ENCODE measurements at regions not wholly inside any gene's neighbourhood (a gene's known extent, or its start where the extent isn't known, plus 50 kb on each side); places are given as distances from the start of the nearest gene placed in this dataset.

- Histone ChIP-seq H3K27ac (no peak overlapping the region), H3K27me3 (replicated peaks; ENCODE audit: insufficient read depth) (no peaks in the 10 kb centered on the region), H3K36me3 (no peaks in the 10 kb centered on the region), H3K4me3 (no peak overlapping the region), H3K4me1 (replicated peaks) (no peaks in the 10 kb centered on the region), H3K9me3 (no peaks in the 10 kb centered on the region)
- TF ChIP-seq POLR2A (IDR thresholded peaks at IDR 0.05): no peak
- TF ChIP-seq POLR2AphosphoS5 (IDR thresholded peaks at IDR 0.05): no peak
- no peak for TF ChIP-seq CTCF (IDR thresholded peaks at IDR 0.05)
- WGBS: 85% methylated on average over 1 of the region's 1 CpG
- intact Hi-C loops (cut with DNase I): no loop called here
- no peak for DNase-seq (ENCODE audit: low spot score)
Measured at GRCh38 chr3:110711130-110711832, 360.3 kb upstream of the NECTIN3 start.

- Histone ChIP-seq H3K36me3 (no peaks in the 10 kb centered on the region), H3K9me3 (no peaks in the 10 kb centered on the region), H3K27me3 (replicated peaks; ENCODE audit: insufficient read depth) (no peaks in the 10 kb centered on the region), H3K4me3 (no peak overlapping the region), H3K27ac (no peak overlapping the region), H3K4me1 (replicated peaks) (no peaks in the 10 kb centered on the region)
- intact Hi-C loops (cut with DNase I): no loop called here
- no peak for DNase-seq (ENCODE audit: low spot score)
- TF ChIP-seq POLR2A (IDR thresholded peaks at IDR 0.05) (no peak), CTCF (IDR thresholded peaks at IDR 0.05) (no peak), POLR2AphosphoS5 (IDR thresholded peaks at IDR 0.05) (no peak)
- 74% methylated on average over 2 of the region's 2 CpGs for WGBS
Measured at GRCh38 chr3:110711851-110712516, 359.6 kb upstream of the NECTIN3 start.

- Histone ChIP-seq H3K4me1 (replicated peaks) (no peaks in the 10 kb centered on the region), H3K9me3 (no peaks in the 10 kb centered on the region), H3K36me3 (no peaks in the 10 kb centered on the region), H3K27me3 (replicated peaks; ENCODE audit: insufficient read depth) (no peaks in the 10 kb centered on the region), H3K27ac (no peak overlapping the region), H3K4me3 (no peak overlapping the region)
- TF ChIP-seq CTCF (IDR thresholded peaks at IDR 0.05): no peak
- no peak for TF ChIP-seq POLR2AphosphoS5 (IDR thresholded peaks at IDR 0.05)
- no peak for DNase-seq (ENCODE audit: low spot score)
- intact Hi-C loops (cut with DNase I): no loop called here
- 54% methylated on average over 2 of the region's 2 CpGs for WGBS
Measured at GRCh38 chr3:110727056-110727455, 344.6 kb upstream of the NECTIN3 start.

- TF ChIP-seq POLR2A (IDR thresholded peaks at IDR 0.05) (no peak), CTCF (IDR thresholded peaks at IDR 0.05) (no peak), POLR2AphosphoS5 (IDR thresholded peaks at IDR 0.05) (no peak)
- WGBS: 50% methylated on average over 1 of the region's 1 CpG
- DNase-seq (ENCODE audit: low spot score): no peak
- no peaks in the 10 kb centered on the region for H3K27me3 ChIP-seq (replicated peaks; ENCODE audit: insufficient read depth)
- H3K9me3 ChIP-seq: no peaks in the 10 kb centered on the region
- H3K27ac ChIP-seq: no peak overlapping the region
- H3K4me1 ChIP-seq (replicated peaks): no peaks in the 10 kb centered on the region
- intact Hi-C loops (cut with DNase I): no loop called here
- no peak overlapping the region for H3K4me3 ChIP-seq
- no peaks in the 10 kb centered on the region for H3K36me3 ChIP-seq
Measured at GRCh38 chr3:110731148-110731547, 340.5 kb upstream of the NECTIN3 start.

GRCh38 chr3:110732420-110732819, 339.2 kb upstream of the NECTIN3 start:
- Histone ChIP-seq H3K4me1 (replicated peaks) (no peaks in the 10 kb centered on the region), H3K4me3 (no peak overlapping the region), H3K27ac (no peak overlapping the region), H3K9me3 (no peaks in the 10 kb centered on the region), H3K27me3 (replicated peaks; ENCODE audit: insufficient read depth) (no peaks in the 10 kb centered on the region), H3K36me3 (no peaks in the 10 kb centered on the region)
- intact Hi-C loops (cut with DNase I): no loop called here
- DNase-seq (ENCODE audit: low spot score): no peak
- WGBS: 72% methylated on average over 4 of the region's 4 CpGs
- no peak for TF ChIP-seq POLR2AphosphoS5 (IDR thresholded peaks at IDR 0.05)
- no peak for TF ChIP-seq CTCF (IDR thresholded peaks at IDR 0.05)
- TF ChIP-seq POLR2A (IDR thresholded peaks at IDR 0.05): no peak

Data from prostate gland (tissue), 2 donors.